A549 (cell line): ENCODE measurements at regions not wholly inside any gene's neighbourhood (a gene's known extent, or its start where the extent isn't known, plus 50 kb on each side); places are given as distances from the start of the nearest gene placed in this dataset.

ENCODE experiments used
- ATAC-seq, 2 experiments: fragments of 200-7000 bp in 1 of 2; fragments of >200 bp in 1 of 2; cut with Nextera tagmentation in 1 of 2; cut with Tn5 transposase in 1 of 2; 3 replicates each; pipeline versions ENCODE4 v1.8.0 to v1.9.1; 2018 to 2020; ENCODE audit warnings: mild to moderate bottlenecking in 1 of 2, moderate library complexity in 1 of 2
- CTCF ChIA-PET: fragments of 300-600 bp; sonication (Branson Sonifier 250); formaldehyde crosslinking; extraction: SDS; loops from one replicate; lab custom pipeline; 2021; ENCODE audit warnings: antibody characterized with exemption, inconsistent platforms; lab: Yijun Ruan, JAX
- POLR2A ChIA-PET: fragments of 350-600 bp; formaldehyde crosslinking; extraction: SDS; loops from one replicate; lab custom pipeline; 2021; ENCODE audit warnings: antibody characterized with exemption, inconsistent platforms; lab: Yijun Ruan, JAX
- DNase-seq, 2 experiments: peaks; one replicate each; pipeline versions ENCODE4 v3.0.0 to v3.0.0-alpha.2; 2011 to 2016; ENCODE audit warnings: low read depth in 1 of 2, low spot score in 1 of 2
- FAIRE-seq: peaks from 2 replicates; lab custom pipeline; 2011; peaks lifted over from hg19 to GRCh38; lab: Jason Lieb, UNC
- H3K27ac ChIP-seq, 2 experiments: fragments of >200 bp; sonication (Bioruptor Twin); formaldehyde crosslinking; 3 replicates each; pipeline ENCODE4 v1.5.1; 2016 to 2017
- H3K4me1 ChIP-seq: fragments of >200 bp; sonication (Bioruptor Twin); formaldehyde crosslinking; 3 replicates; pipeline ENCODE4 v1.6.1; 2016
- H3K4me2 ChIP-seq: fragments of >200 bp; sonication (Bioruptor Twin); formaldehyde crosslinking; 3 replicates; pipeline ENCODE4 v1.6.1; 2016
- H3K4me3 ChIP-seq: fragments of >200 bp; sonication (Bioruptor Twin); formaldehyde crosslinking; 3 replicates; pipeline ENCODE4 v1.5.1; 2016
- H3K9me3 ChIP-seq: fragments of >200 bp; sonication (Bioruptor Twin); formaldehyde crosslinking; 3 replicates; pipeline ENCODE4 v1.6.1; 2016
- BCL3 ChIP-seq: fragments of >200 bp; sonication (Bioruptor Twin); formaldehyde crosslinking; IDR thresholded peaks from 3 replicates; pipeline ENCODE4 v1.6.1; 2016
- BHLHE40 ChIP-seq: IDR thresholded peaks from 2 replicates; pipeline ENCODE4 v1.6.1; 2012; ENCODE audit warnings: low read depth, low read length, inconsistent platforms
- CBX2 ChIP-seq: fragments of 200-600 bp; sonication (generic); IDR thresholded peaks from 2 replicates; pipeline ENCODE4 v1.6.1; 2016; ENCODE audit warnings: low read depth, mild to moderate bottlenecking, borderline replicate concordance
- CEBPB ChIP-seq, 2 experiments: fragments of >200 bp in 1 of 2; sonication (Bioruptor Twin) in 1 of 2; formaldehyde crosslinking in 1 of 2; IDR thresholded peaks; 2 replicates each; pipeline ENCODE4 v1.6.1; 2012 to 2016
- CTCF ChIP-seq: fragments of >200 bp; sonication (Bioruptor Twin); formaldehyde crosslinking; IDR thresholded peaks from 3 replicates; pipeline ENCODE4 v1.5.1; 2016
- ELK1 ChIP-seq: fragments of 150-350 bp; IDR thresholded peaks from 2 replicates; pipeline ENCODE4 v1.6.1; 2014; ENCODE audit warnings: low read depth, mild to moderate bottlenecking, low read length
- ESRRA ChIP-seq: fragments of 150-350 bp; IDR thresholded peaks from 2 replicates; pipeline ENCODE4 v1.6.1; 2014; ENCODE audit warnings: mild to moderate bottlenecking, low read length, borderline replicate concordance
- GATA3 ChIP-seq: IDR thresholded peaks from 2 replicates; pipeline ENCODE4 v1.6.1; 2012; ENCODE audit warnings: borderline replicate concordance
- HES2 ChIP-seq: fragments of >200 bp; sonication (Bioruptor Twin); formaldehyde crosslinking; IDR thresholded peaks from 2 replicates; pipeline ENCODE4 v1.6.1; 2016
- HEYL ChIP-seq: fragments of 250-450 bp; sonication (Bioruptor Pico); IDR thresholded peaks from 2 replicates; pipeline ENCODE4 v1.8.0; 2021; ENCODE audit warnings: mild to moderate bottlenecking, moderate library complexity
- HOXB13 ChIP-seq: fragments of 250-450 bp; sonication (Bioruptor Pico); IDR thresholded peaks from 2 replicates; pipeline ENCODE4 v1.5.0; 2020; ENCODE audit warnings: low read depth, mild to moderate bottlenecking, moderate library complexity
- JUN ChIP-seq, 2 experiments: fragments of >200 bp; sonication (Bioruptor Twin); formaldehyde crosslinking; IDR thresholded peaks; 2 replicates in 1 of 2; 3 replicates in 1 of 2; pipeline ENCODE4 v1.6.1; 2016 to 2017
- MAFK ChIP-seq: fragments of 450-650 bp; IDR thresholded peaks from 2 replicates; pipeline ENCODE4 v1.6.1; 2014; ENCODE audit not compliant: partially characterized antibody
- MAX ChIP-seq: IDR thresholded peaks from 2 replicates; pipeline ENCODE4 v1.6.1; 2012
- NFE2L2 ChIP-seq: fragments of 150-350 bp; conservative IDR thresholded peaks from 2 replicates; pipeline ENCODE4 v1.6.1; 2014; ENCODE audit warnings: low read length
- NPAS2 ChIP-seq: fragments of 250-450 bp; sonication (Bioruptor Pico); IDR thresholded peaks from 2 replicates; pipeline ENCODE4 v1.8.0; 2022; ENCODE audit warnings: mild to moderate bottlenecking, moderate library complexity, borderline replicate concordance
- PBX3 ChIP-seq: IDR thresholded peaks from 2 replicates; pipeline ENCODE4 v1.6.1; 2012
- POLR2A ChIP-seq: IDR thresholded peaks from 2 replicates; pipeline ENCODE4 v1.6.1; 2012; ENCODE audit warnings: mild to moderate bottlenecking, low read length
- POLR2AphosphoS2 ChIP-seq: conservative IDR thresholded peaks from 2 replicates; pipeline ENCODE4 v1.6.1; 2012; ENCODE audit warnings: low read length, improper control_type of control experiment, inconsistent platforms
- RAD21 ChIP-seq, 2 experiments: fragments of >200 bp in 1 of 2; sonication (Bioruptor Twin) in 1 of 2; formaldehyde crosslinking in 1 of 2; IDR thresholded peaks in 1 of 2; conservative IDR thresholded peaks in 1 of 2; 2 replicates in 1 of 2; 3 replicates in 1 of 2; pipeline ENCODE4 v1.6.1; 2012 to 2018; ENCODE audit warnings: inconsistent platforms in 1 of 2
- RCOR1 ChIP-seq: fragments of 150-350 bp; IDR thresholded peaks from 2 replicates; pipeline ENCODE4 v1.6.1; 2014; ENCODE audit warnings: antibody characterized with exemption, low read length, low read depth
- RFX5 ChIP-seq: fragments of 450-650 bp; IDR thresholded peaks from 2 replicates; pipeline ENCODE4 v1.7.1; 2014; ENCODE audit warnings: antibody characterized with exemption, mild to moderate bottlenecking, moderate library complexity
- SMC3 ChIP-seq: fragments of >200 bp; sonication (Bioruptor Twin); formaldehyde crosslinking; IDR thresholded peaks from 3 replicates; pipeline ENCODE4 v1.6.1; 2018; ENCODE audit warnings: inconsistent platforms
- SREBF2 ChIP-seq: fragments of 450-650 bp; IDR thresholded peaks from 2 replicates; pipeline ENCODE4 v1.6.1; 2014; ENCODE audit warnings: mild to moderate bottlenecking, moderate library complexity
- TP53 ChIP-seq: fragments of 250-450 bp; sonication (Bioruptor Pico); IDR thresholded peaks from 2 replicates; pipeline ENCODE4 v1.5.0; 2021; ENCODE audit warnings: mild to moderate bottlenecking, moderate library complexity
- ZSCAN20 ChIP-seq: fragments of 250-450 bp; sonication (Bioruptor Pico); IDR thresholded peaks from 2 replicates; pipeline ENCODE4 v1.8.0; 2022; ENCODE audit warnings: mild to moderate bottlenecking, moderate library complexity
- WGBS: methylation state at CpG from one replicate; pipeline ENCODE4 v1.1.6; 2017; ENCODE audit errors: missing lambda C conversion rate; 5-methylcytosine and 5-hydroxymethylcytosine counted together

GRCh38 chr14:55973911-55974630 is 144.1 kb upstream of the PELI2 start (continued):
- TF ChIP-seq ELK1: no peak
- no peak for TF ChIP-seq BHLHE40
- no peak for TF ChIP-seq BCL3
- TF ChIP-seq ZSCAN20 (CRISPR knock-in tag): no peak
- no peak for TF ChIP-seq SREBF2
- TF ChIP-seq SMC3: no peak
- no peak for TF ChIP-seq HES2
- TF ChIP-seq HOXB13 (CRISPR knock-in tag): no peak

- 90% methylated on average over 5 of the region's 5 CpGs for WGBS
- POLR2A ChIA-PET: no interaction called here
- DNase-seq (no peak), ATAC-seq (no peak), FAIRE-seq (no peak)
- no peaks in the 10 kb centered on the region for H3K9me3 ChIP-seq
- TF ChIP-seq TP53 (CRISPR knock-in tag) (no peak), POLR2AphosphoS2 (no peak), JUN (IDR thresholded peaks at IDR 0.05) (no peak), CEBPB (IDR thresholded peaks at IDR 0.05) (0 out of 4 replicates have a peak, but pooled peaks of 1 of the 2 experiments have one; percentile 2), MAFK (no peak), CTCF (no peak)
- no peaks in the 10 kb centered on the region for H3K4me1 ChIP-seq
- CTCF ChIA-PET: no interaction called here
- H3K4me2 ChIP-seq: no peak overlapping the region
- no peak overlapping the region for H3K4me3 ChIP-seq
- H3K27ac ChIP-seq: no peak overlapping the region
These were observed 142.8 kb upstream of the PELI2 start for GRCh38 chr14:55975281-55975910.

GRCh38 chr14:55976219-55976618 is 142.0 kb upstream of the PELI2 start:
- no peak for TF ChIP-seq RAD21 (conservative IDR thresholded peaks at IDR 0.05 in 1 of 2, IDR thresholded peaks at IDR 0.05 in 1 of 2)
- TF ChIP-seq CBX2: no peak
- CTCF ChIA-PET: no interaction called here
- FAIRE-seq (no peak), DNase-seq (no peak), ATAC-seq (no peak)
- no peaks in the 10 kb centered on the region for H3K4me1 ChIP-seq
- no peak overlapping the region for H3K4me3 ChIP-seq
- 80% methylated on average over 5 of the region's 5 CpGs for WGBS
- no peak overlapping the region for H3K27ac ChIP-seq
- POLR2A ChIA-PET: no interaction called here
- H3K4me2 ChIP-seq: no peak overlapping the region
- H3K9me3 ChIP-seq: no peaks in the 10 kb centered on the region

GRCh38 chr14:55976655-55977054 is 141.6 kb upstream of the PELI2 start:
- Histone ChIP-seq H3K4me1 (no peaks in the 10 kb centered on the region), H3K4me2 (no peak overlapping the region), H3K9me3 (no peaks in the 10 kb centered on the region), H3K27ac (no peak overlapping the region), H3K4me3 (no peak overlapping the region)
- 63% methylated on average over 3 of the region's 3 CpGs for WGBS
- POLR2A ChIA-PET: no interaction called here
- CTCF ChIA-PET: no interaction called here
- ATAC-seq (no peak), DNase-seq (no peak), FAIRE-seq (no peak)
- TF ChIP-seq POLR2A: no peak
- no peak for TF ChIP-seq RCOR1
- no peak for TF ChIP-seq ELK1
- TF ChIP-seq SREBF2: no peak
- no peak for TF ChIP-seq PBX3
- no peak for TF ChIP-seq SMC3
- no peak for TF ChIP-seq NFE2L2
- TF ChIP-seq ESRRA: no peak
- TF ChIP-seq MAX: no peak
- TF ChIP-seq RFX5: no peak
- no peak for TF ChIP-seq HEYL (CRISPR knock-in tag)
- TF ChIP-seq HOXB13 (CRISPR knock-in tag): no peak
- no peak for TF ChIP-seq NPAS2
- TF ChIP-seq GATA3: no peak
